ENCODE measurements at regions not wholly inside any gene's neighbourhood (a gene's known extent, or its start where the extent isn't known, plus 50 kb on each side); places are given as distances from the start of the nearest gene placed in this dataset.

DNA sequence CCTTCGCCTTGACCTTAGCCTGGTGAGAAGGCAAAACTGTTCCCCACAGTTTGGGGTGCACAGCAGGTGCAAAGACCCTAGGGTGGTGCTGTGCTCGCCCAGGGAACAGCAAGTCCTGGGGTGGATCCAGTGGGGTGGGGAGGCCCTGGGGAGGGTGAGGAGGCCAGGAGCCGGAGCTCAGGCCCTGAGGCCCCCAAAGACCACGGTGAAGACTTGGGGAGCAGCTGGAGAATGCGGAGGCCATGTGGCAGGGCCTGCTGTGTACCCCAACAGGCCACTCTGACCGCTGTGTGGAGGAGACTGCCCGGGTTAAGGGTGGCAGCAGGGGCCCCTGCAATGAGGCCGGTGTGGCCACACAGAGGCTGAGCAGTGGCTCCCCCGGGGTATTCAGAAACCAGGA is 101.1 kb upstream of the RTL6 start:
- Histone ChIP-seq H3K36me3 (ENCODE audit: insufficient read depth, low read length) (no peaks in the 10 kb centered on the region), H3K79me2 (ENCODE audit: insufficient read depth, low read length) (no peaks in the 10 kb centered on the region), H3K4me2 (ENCODE audit: insufficient read depth, low read length) (no peak overlapping the region), H4K20me1 (ENCODE audit: insufficient read depth, low read length) (no peaks in the 10 kb centered on the region), H3K9me3 (ENCODE audit: low read depth, low read length) (no peaks in the 10 kb centered on the region), H3K4me1 (ENCODE audit: insufficient read depth, low read length) (peaks cover 3% of the 10 kb centered on the region), H3K27me3 (ENCODE audit: insufficient read depth, low read length) (peaks cover 20% of the 10 kb centered on the region), H3K4me3 (ENCODE audit: insufficient read depth, low read length) (no peak overlapping the region), H2AFZ (ENCODE audit: low read length) (no peak overlapping the region), H3K27ac (ENCODE audit: low read depth, low read length) (no peak overlapping the region)
- DNase-seq (ENCODE audit: insufficient read length, low spot score, missing footprints): peak; percentile 60
- no peak for TF ChIP-seq CTCF (IDR thresholded peaks at IDR 0.05; ENCODE audit: extremely low read depth, low read depth, low read length)

GRCh38 chr22:44597616-44598015 is 99.6 kb upstream of the RTL6 start:
- Histone ChIP-seq H3K27ac (ENCODE audit: low read depth, low read length) (no peak overlapping the region), H3K4me3 (ENCODE audit: insufficient read depth, low read length) (no peak overlapping the region)

DNA sequence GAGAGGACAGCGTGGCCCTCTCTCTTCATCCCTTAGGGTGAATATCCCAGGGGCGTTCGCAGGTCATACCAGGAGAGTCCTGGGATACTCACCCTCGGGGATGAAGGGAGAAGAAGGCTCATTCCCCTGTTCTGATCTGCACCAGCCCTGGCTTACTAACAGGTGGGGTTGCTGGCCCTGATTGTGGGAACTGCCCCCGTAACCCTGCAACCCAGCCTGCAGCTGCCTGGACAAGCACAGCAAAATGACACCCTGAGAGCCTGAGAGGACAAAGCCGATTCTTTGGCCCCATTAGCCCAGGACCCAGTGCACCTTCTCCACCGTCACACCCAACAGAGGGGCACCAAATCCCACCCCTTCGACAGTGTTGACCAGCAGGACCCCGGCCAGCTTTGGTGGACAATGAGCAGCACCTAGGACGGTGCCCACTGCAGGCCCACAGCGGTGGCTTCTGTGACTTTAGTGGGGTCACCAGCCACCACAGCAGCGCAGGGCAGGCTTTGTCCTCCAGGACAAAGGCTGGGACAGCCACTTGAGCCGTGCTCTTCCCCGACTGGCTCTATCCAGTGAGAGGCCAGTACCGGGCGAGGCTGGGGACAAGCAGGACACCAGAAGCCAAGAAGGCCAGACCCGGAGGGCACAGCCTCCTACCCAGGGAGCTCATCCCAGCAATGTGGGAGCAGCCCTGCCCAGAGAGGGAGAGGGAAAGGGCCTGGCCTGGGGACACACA is 98.5 kb upstream of the RTL6 start:
- DNase-seq (ENCODE audit: insufficient read length, low spot score, missing footprints): peak; percentile 69
- Histone ChIP-seq H2AFZ (ENCODE audit: low read length) (no peak overlapping the region), H3K27ac (ENCODE audit: low read depth, low read length) (no peak overlapping the region), H3K79me2 (ENCODE audit: insufficient read depth, low read length) (no peaks in the 10 kb centered on the region), H3K4me1 (ENCODE audit: insufficient read depth, low read length) (peaks cover 3% of the 10 kb centered on the region), H4K20me1 (ENCODE audit: insufficient read depth, low read length) (no peaks in the 10 kb centered on the region), H3K9me3 (ENCODE audit: low read depth, low read length) (no peaks in the 10 kb centered on the region), H3K4me3 (ENCODE audit: insufficient read depth, low read length) (no peak overlapping the region), H3K27me3 (ENCODE audit: insufficient read depth, low read length) (peaks cover 24% of the 10 kb centered on the region), H3K4me2 (ENCODE audit: insufficient read depth, low read length) (no peak overlapping the region), H3K36me3 (ENCODE audit: insufficient read depth, low read length) (no peaks in the 10 kb centered on the region)
- TF ChIP-seq CTCF (IDR thresholded peaks at IDR 0.05; ENCODE audit: extremely low read depth, low read depth, low read length): no peak

More at GRCh38 chr22:44597616-44598015, 99.6 kb upstream of the RTL6 start:
- Histone ChIP-seq H3K4me2 (ENCODE audit: insufficient read depth, low read length) (no peak overlapping the region), H2AFZ (ENCODE audit: low read length) (no peak overlapping the region), H4K20me1 (ENCODE audit: insufficient read depth, low read length) (no peaks in the 10 kb centered on the region), H3K27me3 (ENCODE audit: insufficient read depth, low read length) (peaks cover 20% of the 10 kb centered on the region), H3K79me2 (ENCODE audit: insufficient read depth, low read length) (no peaks in the 10 kb centered on the region), H3K36me3 (ENCODE audit: insufficient read depth, low read length) (no peaks in the 10 kb centered on the region), H3K9me3 (ENCODE audit: low read depth, low read length) (no peaks in the 10 kb centered on the region), H3K4me1 (ENCODE audit: insufficient read depth, low read length) (peaks cover 3% of the 10 kb centered on the region)
- DNase-seq (ENCODE audit: insufficient read length, low spot score, missing footprints): peak; percentile 85
- no peak for TF ChIP-seq CTCF (IDR thresholded peaks at IDR 0.05; ENCODE audit: extremely low read depth, low read depth, low read length)

DNA sequence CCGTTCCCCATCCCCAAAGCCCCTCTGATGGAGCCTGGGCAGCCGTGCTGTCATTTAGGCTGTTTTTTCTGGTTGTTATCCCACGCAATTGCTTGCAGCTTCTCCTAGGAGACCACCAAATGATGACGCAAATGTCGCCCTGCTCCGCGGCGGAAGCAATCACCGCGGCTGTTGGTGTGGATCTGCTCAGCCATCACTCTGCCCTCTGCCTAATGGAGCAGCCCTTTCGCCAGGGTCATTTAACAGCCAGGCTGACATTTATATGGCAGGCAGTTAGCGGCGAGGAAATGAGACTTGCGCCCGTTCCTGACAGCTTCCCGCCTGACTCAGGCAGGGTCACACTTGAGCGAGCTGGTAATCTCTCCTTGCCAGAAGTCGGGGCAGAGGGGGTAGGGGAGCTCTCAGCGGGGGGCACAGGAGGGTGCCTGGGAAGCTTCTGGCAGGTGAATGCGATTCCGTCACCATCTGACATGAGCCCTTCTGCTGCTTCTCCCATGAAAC is 97.9 kb upstream of the RTL6 start:
- Histone ChIP-seq H2AFZ (ENCODE audit: low read length) (peak overlapping the region; percentile 63), H3K4me1 (ENCODE audit: insufficient read depth, low read length) (peaks cover 3% of the 10 kb centered on the region), H3K27ac (ENCODE audit: low read depth, low read length) (no peak overlapping the region), H3K79me2 (ENCODE audit: insufficient read depth, low read length) (no peaks in the 10 kb centered on the region), H3K27me3 (ENCODE audit: insufficient read depth, low read length) (peaks cover 24% of the 10 kb centered on the region), H3K36me3 (ENCODE audit: insufficient read depth, low read length) (no peaks in the 10 kb centered on the region), H3K4me2 (ENCODE audit: insufficient read depth, low read length) (peak overlapping the region; percentile 50), H3K4me3 (ENCODE audit: insufficient read depth, low read length) (peak overlapping the region; percentile 46), H4K20me1 (ENCODE audit: insufficient read depth, low read length) (no peaks in the 10 kb centered on the region), H3K9me3 (ENCODE audit: low read depth, low read length) (no peaks in the 10 kb centered on the region)
- DNase-seq (ENCODE audit: insufficient read length, low spot score, missing footprints): no peak
- no peak for TF ChIP-seq CTCF (IDR thresholded peaks at IDR 0.05; ENCODE audit: extremely low read depth, low read depth, low read length)

All from osteoblast (primary cell).